ENCODE measurements at regions not wholly inside any gene's neighbourhood (a gene's known extent, or its start where the extent isn't known, plus 50 kb on each side); places are given as distances from the start of the nearest gene placed in this dataset.

DNA sequence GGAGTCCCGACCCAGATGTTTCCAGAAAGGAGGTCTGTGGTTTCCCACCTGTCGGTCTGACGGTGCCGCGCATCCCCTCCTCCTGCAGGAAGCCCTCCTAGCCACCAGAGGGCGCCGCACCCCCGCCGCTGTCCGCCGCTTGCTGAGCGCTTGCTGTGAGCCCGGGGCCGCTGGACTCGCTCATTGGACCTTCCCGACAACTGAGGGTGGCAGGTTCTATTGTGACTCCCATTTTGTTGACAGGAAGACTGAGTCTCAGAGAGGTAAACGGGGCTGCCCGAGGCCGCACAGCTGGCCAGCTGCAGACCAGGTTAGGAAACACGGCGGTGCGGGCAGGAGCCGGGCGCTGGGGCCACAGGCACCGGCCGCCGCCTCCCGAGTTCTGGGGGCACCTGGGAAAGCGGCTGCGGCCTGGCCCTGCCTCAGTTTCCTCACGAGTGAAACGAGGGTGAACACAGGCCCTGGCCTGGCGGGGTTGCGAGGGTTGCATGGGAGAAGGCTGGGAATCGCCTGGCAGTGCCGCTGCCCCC, 191.1 kb upstream of the CIBAR2 start:
- TF ChIP-seq POLR2AphosphoS5 (IDR thresholded peaks at IDR 0.05; ENCODE audit: low read depth, low read length) (no peak), POLR2A (IDR thresholded peaks at IDR 0.05; ENCODE audit: low read depth, low read length) (no peak), TAF1 (IDR thresholded peaks at IDR 0.05; ENCODE audit: low read depth, low read length) (no peak), SPI1 (IDR thresholded peaks at IDR 0.05; ENCODE audit: low read depth, low read length) (no peak), POU2F2 (IDR thresholded peaks at IDR 0.05; ENCODE audit: low read depth, low read length) (no peak), PAX5 (IDR thresholded peaks at IDR 0.05; ENCODE audit: insufficient read depth, low read length, severe bottlenecking) (no peak)

All from GM12891 (cell line).